ENCODE measurements at regions not wholly inside any gene's neighbourhood (a gene's known extent, or its start where the extent isn't known, plus 50 kb on each side); places are given as distances from the start of the nearest gene placed in this dataset.

DNA sequence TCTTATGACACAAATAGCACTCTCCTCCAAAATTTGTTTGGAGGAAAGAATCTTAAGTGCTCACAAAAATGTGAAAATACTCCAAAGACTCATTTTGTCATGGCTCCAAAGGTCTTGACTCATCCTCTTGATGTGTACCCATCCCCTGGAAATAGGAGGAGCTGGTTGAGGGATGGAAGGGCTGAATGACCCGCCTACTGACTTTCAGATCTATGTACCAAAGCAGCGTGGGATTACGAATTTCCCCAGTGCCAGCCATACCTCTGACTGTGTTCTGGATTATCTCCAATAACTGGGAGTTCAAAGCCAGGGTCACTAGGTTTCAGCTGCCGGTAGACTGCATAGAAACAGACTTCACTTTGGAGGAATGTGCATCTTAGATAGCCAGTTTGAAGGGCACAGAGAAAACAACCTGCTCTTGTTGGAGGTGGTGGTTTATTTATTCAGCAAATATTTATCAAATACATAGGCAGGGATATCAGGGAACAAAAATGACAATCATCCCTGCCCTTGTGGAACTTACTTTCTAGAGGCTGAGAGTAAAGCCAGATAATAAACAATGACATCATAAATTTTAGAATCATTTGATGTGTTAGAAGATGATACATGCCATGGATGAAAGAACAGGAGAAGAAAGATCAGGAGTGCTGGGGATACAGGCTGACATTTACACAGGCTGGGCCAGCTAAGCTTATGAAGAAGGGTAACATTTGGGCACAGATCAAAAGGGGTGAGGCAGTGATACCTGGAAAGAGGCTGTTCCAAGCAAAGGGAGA lies 246.6 kb downstream of the TBXT start:
- intact Hi-C loops (cut with micrococcal nuclease), result no loop called here

DNA sequence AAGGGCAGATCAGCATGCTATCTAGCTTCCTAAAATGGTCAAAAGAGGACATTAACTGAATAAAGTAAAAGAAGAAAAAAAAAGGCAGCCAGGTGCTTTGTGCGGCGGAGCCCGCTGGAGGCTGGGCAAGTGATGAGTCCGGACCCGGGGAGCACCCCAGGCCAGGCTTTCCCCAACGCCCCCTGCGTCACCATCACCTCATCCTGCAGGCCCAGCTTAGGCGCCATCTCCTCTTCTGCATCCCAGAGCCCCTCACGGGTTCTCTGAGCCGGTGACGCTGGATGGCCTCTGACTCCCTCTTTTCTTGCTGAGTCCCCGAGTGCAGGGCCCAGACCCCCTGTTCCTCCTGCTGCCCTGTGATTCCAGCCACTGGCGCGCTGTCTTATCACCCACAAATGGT lies 250.1 kb downstream of the TBXT start:
- intact Hi-C loops (cut with micrococcal nuclease), result no loop called here

DNA sequence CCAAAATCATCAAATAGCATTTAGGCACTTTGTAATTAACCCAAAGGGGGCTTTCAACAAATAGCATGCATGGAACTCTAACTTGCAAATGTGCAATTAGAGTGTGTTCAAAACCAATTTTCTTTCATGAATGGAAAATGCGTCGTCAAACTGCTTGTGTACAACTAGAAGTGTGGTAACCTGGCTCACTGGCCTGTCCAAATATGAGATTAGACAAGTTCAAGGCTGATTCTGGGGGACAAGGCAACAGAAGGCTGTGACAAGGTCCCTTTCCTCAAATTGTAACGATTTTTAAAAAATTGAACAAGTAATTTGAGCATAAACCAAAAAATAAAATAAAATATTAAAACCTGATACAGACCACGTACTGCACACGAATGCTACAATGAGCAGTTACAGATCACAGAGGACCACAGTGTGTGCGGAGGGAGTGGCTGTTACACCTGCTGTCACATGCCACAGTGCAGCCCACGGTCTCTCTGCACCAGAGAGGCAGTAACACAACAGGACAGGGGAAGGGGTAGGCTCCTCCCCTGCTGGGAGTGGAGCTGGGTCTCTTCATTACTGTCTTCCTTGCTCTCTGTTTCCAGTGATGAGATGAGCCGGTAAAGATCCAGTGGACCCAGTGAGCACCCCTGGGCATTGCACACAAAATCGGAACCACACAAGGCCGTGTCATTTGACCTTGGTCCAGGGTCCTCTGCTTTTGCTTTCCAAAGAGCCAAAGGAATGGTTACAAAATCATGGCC lies 252.2 kb upstream of the PDE10A start:
- intact Hi-C loops (cut with micrococcal nuclease), result no loop called here

DNA sequence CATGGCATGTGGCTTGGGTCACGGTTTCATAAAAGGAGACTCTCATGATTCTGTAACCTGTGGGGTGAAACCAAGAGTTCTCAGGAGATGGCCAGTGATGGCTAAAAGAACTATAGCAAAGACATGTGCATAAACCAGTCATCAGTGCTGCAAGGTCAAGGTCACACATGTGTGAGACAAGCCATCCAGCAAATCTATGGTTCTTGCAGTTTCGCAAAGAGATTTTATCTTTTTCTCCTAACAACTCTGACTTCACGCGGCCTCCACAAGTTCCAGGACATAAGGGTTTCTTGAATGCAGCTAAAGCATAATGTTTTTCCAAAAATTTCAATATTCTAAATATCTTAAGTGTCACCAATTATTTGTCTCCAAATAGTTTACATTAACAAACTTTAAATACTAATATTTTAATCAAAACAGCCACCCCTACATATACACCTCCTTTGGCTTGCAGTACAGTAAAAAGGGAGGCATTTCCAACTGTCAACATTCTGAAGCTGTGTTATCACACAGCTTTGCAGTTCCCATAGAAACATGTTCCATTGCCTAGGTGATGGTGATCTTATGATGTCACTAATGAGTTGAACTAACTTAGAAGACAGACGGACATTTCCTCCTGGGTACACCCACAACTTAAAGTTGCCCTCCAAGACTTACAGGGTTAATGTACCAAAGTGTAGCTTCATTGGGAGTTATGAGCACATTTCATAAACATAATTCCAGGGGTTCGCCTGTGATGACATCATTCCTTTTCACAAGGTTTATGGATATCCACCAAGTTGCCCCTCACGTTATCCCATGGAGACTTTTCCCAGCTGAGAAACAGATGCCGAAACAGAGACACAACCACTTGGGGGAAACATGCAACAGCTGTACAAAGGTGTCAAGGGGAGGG lies 250.9 kb upstream of the PDE10A start:
- intact Hi-C loops (cut with micrococcal nuclease), result no loop called here

DNA sequence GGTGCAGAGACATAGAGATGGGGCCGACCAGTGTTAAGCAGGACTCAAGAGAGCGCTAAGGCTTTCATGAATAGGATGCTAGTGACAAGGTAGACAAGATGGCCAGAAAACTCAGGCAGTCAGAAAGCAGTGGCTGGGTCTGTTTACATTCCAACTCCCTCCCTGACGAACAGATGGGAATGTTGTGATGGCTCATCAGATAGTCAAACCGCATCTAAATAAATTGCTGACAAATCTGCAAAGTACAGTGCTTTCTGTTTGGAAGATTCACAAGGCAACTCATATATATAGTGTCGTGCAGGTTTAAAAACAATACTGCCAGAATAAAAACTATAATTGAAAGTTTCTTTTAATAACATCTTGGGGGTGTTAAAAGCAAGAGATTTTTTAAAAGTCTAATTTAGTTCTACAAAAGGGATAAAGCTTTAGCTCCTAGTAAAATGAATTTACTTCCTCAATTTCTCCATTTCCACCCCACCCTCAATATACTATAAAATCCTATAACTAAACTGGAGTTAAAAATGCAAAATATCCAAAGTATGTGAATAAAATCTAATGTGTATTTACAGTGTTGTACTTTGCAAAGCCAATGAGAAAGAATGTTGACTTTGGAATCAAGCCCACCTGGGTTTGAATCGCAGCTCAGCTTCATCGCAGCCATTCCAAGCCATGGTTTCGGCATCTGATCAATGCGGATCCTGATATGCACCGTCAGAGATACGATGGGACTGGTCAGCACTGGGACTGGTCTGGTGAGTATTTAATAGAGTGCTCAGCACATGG lies 247.3 kb upstream of the PDE10A start:
- intact Hi-C loops (cut with micrococcal nuclease), result no loop called here

DNA sequence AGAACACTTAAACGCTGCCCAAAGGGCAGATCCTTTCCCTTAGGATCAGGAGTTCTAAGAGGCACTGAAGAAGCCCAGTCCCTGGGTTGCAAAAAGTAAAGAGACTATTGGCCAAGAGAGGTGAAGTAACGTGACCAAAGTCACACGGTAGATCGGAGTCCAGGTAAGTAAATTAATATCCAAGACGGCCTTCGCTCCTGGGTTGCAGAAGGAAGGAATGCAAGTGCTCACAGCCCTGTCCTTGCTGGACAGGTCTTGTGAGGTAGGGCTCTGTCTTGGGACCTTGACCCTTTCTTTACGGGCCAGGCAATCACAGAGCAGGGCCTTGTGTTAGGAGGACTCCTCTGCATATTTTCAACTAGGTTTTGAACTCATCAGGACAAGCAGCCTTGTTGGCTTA lies 243.7 kb upstream of the PDE10A start:
- intact Hi-C loops (cut with micrococcal nuclease), result no loop called here

DNA sequence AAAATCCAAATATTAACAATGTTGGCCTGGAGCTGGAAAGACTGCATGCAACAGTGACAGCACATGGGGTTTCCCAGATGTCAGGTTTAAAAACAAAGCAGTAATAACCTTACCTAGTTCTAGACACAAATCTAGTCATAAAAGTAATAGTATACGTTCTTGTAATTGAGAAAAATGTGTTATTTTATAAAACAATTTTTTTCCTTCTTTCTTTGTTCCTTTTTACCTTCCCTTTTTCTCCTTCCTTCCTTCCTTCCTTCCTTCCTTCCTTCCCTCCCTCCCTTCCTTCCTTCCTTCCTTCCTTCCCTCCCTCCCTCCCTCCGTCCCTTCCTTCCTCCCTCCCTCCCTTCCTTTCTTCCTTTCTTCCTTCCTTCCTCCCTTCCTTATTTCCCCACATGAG lies 242.7 kb upstream of the PDE10A start:
- intact Hi-C loops (cut with micrococcal nuclease), result no loop called here

DNA sequence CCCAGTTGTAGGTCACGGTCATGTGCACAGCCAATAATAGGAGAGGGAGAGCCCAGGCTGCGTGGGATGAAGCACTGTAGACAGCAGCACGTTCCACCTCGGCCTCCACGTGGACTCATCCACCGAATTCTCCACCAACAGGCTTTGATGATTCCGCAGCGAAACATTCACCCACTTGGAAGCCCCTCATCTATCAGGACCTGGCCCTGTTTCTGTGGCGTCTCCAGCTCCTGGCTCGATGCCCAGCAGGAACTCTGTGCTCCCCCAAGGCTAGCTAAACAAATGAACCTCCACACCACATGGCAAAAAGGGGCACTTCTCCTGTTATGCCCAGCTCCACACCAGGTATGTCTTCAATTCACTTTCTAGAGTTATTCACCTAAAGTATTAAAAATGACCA lies 237.9 kb upstream of the PDE10A start:
- intact Hi-C loops (cut with micrococcal nuclease), result no loop called here

DNA sequence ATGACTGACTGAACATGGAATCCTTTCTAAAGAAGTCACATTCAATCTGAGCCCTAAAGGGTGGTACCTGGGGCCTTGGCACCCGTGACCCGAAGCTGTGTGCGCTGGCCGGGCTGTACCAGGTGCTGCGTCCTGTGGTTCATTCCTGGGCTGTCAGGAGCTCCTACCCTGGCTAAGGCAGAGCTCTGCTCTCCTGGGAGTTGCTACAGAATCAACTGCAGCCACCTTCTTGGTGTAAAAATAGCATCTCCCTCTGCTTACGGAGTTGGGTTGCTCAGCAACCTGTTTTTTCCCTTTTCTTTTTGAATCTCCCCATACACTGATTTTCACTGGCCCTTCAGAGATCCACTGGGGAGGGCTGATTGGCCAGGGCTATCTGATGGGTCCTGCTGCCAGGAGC lies 236.6 kb upstream of the PDE10A start:
- intact Hi-C loops (cut with micrococcal nuclease), result no loop called here

DNA sequence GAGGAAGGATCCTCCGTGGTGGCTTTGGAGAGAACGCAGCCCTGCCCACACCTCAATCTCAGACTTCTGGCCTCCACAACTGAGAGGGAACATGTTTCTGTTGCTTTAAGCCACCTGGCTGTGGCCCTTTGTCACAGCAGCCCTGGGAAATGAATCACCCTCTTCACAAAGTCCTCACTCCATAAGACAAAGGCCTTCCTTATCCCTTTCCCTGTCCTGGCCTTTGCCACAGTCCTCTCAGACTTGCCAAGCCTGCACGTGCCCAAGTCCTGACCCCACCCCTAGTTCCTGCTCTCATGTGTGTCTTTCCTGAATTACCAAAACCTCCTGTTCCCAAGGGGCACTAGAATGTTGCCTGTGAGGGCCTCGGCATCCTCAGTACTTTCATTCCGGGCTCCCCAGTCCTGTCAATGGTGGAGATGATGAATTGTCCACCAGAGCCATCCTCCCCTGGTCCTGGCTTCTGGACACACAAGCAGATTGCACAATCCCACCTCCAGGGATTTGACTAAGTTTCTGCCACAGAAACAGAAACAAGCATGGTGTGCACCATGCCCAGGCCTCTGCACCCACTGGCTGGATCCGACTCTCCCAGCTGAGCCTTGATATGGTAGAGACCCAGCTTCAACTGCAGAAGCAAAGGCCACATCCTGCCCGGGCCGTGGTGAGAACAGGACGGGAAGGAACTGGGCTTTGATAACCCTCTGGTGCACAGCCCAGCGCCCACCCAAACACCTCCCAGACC lies 232.6 kb upstream of the PDE10A start:
- intact Hi-C loops (cut with micrococcal nuclease), result no loop called here

DNA sequence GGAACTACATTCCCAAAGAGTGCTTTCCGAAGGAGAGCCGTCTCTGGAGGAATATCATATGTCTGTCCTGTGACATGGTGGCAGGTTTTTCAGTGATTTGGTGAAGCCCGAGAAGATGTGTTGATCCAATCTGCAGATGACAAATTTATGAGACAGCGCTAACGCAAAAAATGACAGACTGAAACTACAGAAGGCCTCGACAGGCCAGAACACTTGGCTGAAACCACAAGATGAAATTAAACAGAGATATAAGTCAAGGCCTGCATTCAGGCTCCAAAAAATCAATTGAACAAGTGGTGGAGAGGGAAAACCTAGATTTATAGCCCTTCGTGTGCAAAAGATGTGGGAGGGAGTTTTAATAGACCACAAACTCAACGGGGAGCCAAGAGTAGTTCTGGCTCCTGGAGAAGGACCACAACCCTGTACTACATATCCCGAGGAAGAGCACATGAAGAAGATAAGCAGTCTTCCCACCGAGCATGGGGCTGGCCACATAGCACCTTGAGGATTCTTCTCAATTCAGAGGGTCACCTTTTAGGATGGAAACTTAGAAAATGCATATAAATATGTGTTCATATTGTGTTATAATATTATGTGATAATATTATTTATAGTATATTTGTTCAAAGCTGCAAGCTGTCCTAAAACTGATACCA lies 231.3 kb upstream of the PDE10A start:
- intact Hi-C loops (cut with micrococcal nuclease), result no loop called here

DNA sequence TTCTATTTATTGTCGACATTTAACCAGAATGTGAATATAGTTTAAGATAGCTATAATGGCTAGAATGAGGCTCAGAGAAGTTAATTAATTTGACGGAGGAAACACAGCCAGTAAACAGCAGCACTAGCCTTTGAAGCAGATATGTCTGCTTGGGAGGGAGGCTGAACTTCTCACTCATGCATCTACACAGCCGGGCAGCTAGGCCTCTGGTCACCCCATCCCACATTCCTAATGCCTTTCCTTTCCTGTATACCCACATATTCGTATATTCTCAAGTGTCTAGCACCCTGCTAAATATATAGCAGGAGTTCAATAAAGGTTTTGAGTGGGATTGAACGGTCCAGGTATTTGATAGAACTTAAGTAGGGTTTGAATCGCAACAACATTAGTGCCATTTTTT lies 230.4 kb upstream of the PDE10A start:
- intact Hi-C loops (cut with micrococcal nuclease), result no loop called here

DNA sequence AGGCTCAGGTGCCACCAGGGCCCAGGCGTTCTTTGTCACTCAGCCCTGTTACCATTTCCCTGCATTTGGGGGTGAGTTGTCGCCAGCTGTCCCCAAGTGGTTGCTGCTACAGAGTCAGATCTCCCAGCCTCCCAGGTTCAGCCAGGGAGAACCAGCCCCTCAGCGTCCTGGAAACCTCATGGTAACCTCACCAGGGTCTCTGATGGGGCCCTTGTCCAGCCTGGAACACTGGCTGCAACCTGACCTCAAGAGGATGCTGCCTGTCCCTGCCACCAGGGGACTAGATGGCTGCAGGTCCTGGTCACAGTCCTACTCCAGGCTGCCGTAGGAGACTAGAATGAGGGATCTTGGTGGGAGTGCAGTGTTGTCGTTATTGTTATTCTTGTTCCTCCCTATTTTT lies 228.3 kb upstream of the PDE10A start:
- intact Hi-C loops (cut with micrococcal nuclease), result no loop called here

DNA sequence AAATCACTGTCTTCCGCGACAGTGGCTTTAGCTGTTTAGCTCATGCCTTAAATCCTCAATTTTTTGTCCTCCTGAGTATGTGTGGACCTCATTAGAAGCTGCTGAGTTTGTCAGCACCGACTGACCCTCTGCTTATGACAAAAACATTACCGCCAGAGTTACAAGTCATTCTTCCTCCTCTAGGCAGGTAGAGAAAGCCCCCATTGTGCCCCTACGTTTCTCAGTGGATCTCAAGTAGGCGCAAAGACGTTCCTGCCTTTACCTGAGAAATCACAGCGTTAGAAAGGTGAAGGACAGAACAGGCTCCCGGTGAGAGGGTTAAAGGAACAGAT lies 227.3 kb upstream of the PDE10A start:
- intact Hi-C loops (cut with micrococcal nuclease), result no loop called here

DNA sequence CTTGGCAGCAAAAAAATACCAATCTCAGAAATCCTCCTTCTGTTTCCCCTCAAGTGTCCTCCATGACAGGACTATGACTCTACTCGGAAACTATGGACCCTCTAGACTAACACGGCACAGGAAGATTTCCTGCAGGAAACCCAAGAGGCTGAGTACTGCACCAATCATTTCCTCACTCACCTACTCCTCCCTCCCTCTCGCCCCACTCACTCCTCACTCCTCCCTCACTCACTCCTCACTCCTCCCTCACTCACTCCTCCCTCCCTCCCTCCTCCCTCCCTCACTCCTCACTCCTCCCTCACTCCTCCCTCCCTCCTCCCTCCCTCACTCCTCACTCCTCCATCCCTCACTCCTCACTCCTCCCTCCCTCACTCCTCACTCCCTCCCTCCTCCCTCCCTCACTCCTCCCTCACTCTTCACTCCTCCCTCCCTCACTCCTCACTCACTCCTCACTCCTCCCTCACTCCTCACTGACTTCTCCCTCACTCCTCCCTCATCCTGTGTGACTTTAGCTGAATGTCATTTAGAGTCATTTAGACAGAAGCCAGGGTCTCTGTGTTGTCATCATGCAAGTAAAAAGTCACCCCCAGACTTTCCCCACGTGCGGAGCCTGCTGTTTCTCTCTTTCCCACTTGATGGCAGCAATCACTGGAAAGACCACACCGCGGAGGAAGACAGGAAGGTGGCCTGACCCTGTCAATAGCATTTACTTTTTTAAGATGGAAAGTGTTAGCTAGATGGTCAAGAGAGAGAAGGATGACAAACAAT lies 226.8 kb upstream of the PDE10A start:
- intact Hi-C loops (cut with micrococcal nuclease), result no loop called here

DNA sequence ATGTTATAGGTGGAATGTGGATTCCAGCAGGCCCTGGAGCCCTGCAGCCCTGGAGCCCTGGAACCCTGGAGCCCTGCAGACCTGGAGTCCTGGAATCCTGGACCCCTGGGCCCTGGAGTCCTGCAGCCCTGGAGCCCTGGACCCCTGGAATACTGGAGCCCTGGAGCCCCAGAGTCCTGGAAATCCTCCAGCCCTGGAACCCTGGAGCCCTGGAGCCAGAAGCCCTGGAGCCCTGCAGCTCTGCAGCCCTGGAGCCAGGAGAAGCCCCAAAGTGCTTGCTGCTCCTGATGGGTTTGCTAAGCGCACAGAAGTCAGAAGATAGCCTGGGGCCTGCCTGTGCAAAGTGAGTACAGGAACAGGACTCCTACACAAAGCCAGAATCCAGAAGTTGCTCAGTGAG lies 223.1 kb upstream of the PDE10A start:
- intact Hi-C loops (cut with micrococcal nuclease), result no loop called here

DNA sequence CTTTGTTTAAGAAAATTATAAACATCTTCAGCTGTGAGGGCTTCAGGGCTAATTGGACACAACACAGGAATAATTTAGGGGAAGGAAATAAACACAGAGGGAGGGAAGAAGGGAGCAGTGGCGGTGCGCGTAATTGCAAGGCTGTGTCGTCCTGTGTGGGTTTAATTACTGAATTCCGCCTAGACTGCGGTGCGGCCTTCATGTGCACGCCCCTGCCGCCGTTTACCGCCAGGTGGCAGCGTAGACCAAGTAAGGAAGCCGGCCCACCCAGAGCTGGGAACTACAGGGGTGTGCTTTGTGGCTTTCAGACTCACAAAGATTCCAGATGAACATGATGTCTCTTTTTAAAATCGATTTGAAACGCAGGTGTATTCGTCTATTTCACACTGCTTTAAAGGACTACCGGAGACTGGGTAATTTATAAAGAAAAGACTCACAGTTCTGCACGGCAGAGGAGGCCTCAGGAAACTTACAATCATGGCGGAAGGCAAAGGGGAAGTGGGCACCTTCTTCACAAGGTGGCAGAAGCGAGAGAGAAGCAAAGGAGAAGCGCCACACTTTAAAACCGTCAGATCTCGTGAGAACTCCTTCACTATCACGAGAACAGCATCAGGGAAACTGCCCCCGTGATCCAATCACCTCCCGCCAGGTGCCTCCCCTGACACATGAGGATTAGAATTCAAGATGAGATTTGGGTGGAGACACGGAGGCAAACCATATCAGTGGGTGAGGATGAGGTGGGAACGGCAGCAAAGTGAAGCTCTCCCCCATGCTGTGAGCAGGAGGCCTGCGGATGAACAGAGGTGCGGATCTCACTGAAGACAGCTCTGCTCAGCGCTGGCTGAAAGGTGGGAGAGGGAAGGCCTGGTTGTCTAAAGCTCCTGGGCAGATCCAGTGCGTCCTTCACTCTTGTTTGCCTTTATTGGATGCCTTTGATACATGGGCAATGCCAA lies 222.0 kb upstream of the PDE10A start:
- intact Hi-C loops (cut with micrococcal nuclease), result loop anchor here (1.0 kb wide), 1 partner anchor 221 kb away; no protein-coding TSS in a partner anchor
